ENCODE measurements at regions not wholly inside any gene's neighbourhood (a gene's known extent, or its start where the extent isn't known, plus 50 kb on each side); places are given as distances from the start of the nearest gene placed in this dataset.

DNA sequence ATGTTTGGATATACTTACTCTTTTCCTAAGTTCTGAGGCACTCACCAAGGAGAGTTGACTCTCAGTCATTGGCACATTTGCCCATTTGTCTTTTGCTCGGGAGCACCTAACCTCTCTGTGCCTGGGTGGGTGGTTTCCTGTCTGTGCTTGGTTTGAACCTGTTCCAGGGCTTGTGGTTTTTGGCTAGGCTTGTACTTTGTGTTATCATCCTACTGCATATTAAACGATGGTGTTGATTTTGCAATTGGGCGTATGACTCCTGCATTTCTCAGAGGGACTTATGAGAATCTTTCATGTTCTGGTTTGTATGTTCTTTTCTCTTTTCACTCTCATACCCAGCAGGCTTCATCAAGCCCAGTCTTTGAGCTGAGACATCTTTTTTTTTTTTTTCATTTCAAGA, 161.7 kb downstream of the BTC start:
- no peak for TF ChIP-seq POLR2A (IDR thresholded peaks at IDR 0.05)
- no peak for TF ChIP-seq CTCF (IDR thresholded peaks at IDR 0.05)
